Stomach (tissue), 8 donors: ENCODE measurements at regions not wholly inside any gene's neighbourhood (a gene's known extent, or its start where the extent isn't known, plus 50 kb on each side); places are given as distances from the start of the nearest gene placed in this dataset.

Experiments
- DNase-seq, 2 donors: peaks; one replicate each; pipeline versions ENCODE4 v3.0.0 to v3.0.0-alpha.2; 2013 to 2019
- H3K27ac ChIP-seq, 5 donors: fragments of 200-600 bp in 4 of 5; sonication (generic) in 4 of 5; one replicate each; pipeline ENCODE4 v1.5.1; 2013 to 2019; ENCODE audit warnings: mild to moderate bottlenecking in 1 of 5, moderate library complexity in 1 of 5
- H3K27me3 ChIP-seq, 3 donors: fragments of 200-600 bp; sonication (generic); one replicate each; pipeline ENCODE4 v1.5.1; 2017 to 2019; ENCODE audit warnings: mixed run types in 1 of 3
- H3K36me3 ChIP-seq, 4 donors: fragments of 200-600 bp; sonication (generic); 1 replicate in 3 of 4; 2 replicates in 1 of 4; pipeline ENCODE4 v1.5.1; 2016 to 2019
- H3K4me1 ChIP-seq, 4 donors: fragments of 200-600 bp; sonication (generic); one replicate each; pipeline ENCODE4 v1.5.1; 2016 to 2019
- H3K4me3 ChIP-seq, 4 donors: fragments of 200-600 bp; sonication (generic) in 3 of 4; one replicate each; pipeline ENCODE4 v1.5.1; 2016 to 2019; ENCODE audit warnings: mild to moderate bottlenecking in 1 of 4
- H3K9me3 ChIP-seq, 4 donors: fragments of 200-600 bp; sonication (generic); one replicate each; pipeline ENCODE4 v1.5.1; 2016 to 2019
- CTCF ChIP-seq, 7 experiments: fragments of 450-650 bp in 4 of 7; fragments of 200-600 bp in 3 of 7; sonication (generic) in 3 of 7; IDR thresholded peaks; one replicate each; pipeline ENCODE4 v1.5.1; 2016 to 2019; ENCODE audit warnings: antibody characterized with exemption in 7 of 7, control low read depth in 2 of 7, mild to moderate bottlenecking in 1 of 7
- EP300 ChIP-seq: sonication (generic); formaldehyde crosslinking; IDR thresholded peaks from one replicate; pipeline ENCODE4 v1.6.1; 2017; ENCODE audit warnings: antibody characterized with exemption
- POLR2A ChIP-seq, 4 donors: fragments of 450-650 bp; IDR thresholded peaks; one replicate each; pipeline ENCODE4 v1.6.1; 2016; ENCODE audit warnings: antibody characterized with exemption in 4 of 4, control low read depth in 2 of 4, mild to moderate bottlenecking in 1 of 4, moderate library complexity in 1 of 4
- POLR2AphosphoS5 ChIP-seq, 3 donors: sonication (generic); formaldehyde crosslinking; IDR thresholded peaks; one replicate each; pipeline ENCODE4 v1.6.1; 2016; ENCODE audit warnings: antibody characterized with exemption in 3 of 3
- WGBS, 5 donors: extraction: QIAGEN DNeasy Blood & Tissue Kit in 3 of 5; methylation state at CpG; one replicate each; pipeline versions ENCODE4 v1.1.5 to v1.1.7; 2013 to 2018; 5-methylcytosine and 5-hydroxymethylcytosine counted together
- intact Hi-C: fragments of 100-400 bp; cut with DNase I; formaldehyde crosslinking; loops from one replicate; pipeline ENCODE4 v1.15.1; 2023; ENCODE audit warnings: low total_unique reads
- donor health status: healthy with polysubstance abuse.
- donor health status: Bipolar disorder and iron deficiency.
- donor health status: healthy.

DNA sequence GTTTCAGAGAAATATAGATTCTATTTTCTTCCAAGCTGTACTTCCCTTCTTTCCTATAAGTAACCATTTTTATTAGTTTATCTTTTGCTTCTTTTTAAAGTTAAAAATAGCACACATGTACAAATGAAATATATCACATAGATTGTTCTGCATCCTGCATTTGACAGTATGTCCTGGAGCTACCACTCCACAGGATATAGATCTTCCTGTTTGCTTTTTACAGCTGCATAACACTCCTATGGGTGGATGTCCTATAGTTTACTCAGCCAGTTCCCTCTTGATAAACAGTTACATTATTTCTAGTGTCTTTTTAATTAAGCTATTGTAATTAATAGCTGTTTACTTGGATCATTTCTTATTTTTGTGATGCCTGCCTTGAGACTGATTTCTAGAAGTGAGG is 301.6 kb upstream of the DDX53 start:
- Histone ChIP-seq H3K36me3 (no peaks in the 10 kb centered on the region), H3K27me3 (no peaks in the 10 kb centered on the region), H3K4me1 (no peaks in the 10 kb centered on the region), H3K4me3 (no peak overlapping the region), H3K9me3 (no peaks in the 10 kb centered on the region), H3K27ac (no peak overlapping the region)
- intact Hi-C loops = no loop called here
- TF ChIP-seq POLR2AphosphoS5 (IDR thresholded peaks at IDR 0.05) = no peak
- no peak for TF ChIP-seq EP300
- TF ChIP-seq CTCF (IDR thresholded peaks at IDR 0.05) = no peak
- DNase-seq = no peak

DNA sequence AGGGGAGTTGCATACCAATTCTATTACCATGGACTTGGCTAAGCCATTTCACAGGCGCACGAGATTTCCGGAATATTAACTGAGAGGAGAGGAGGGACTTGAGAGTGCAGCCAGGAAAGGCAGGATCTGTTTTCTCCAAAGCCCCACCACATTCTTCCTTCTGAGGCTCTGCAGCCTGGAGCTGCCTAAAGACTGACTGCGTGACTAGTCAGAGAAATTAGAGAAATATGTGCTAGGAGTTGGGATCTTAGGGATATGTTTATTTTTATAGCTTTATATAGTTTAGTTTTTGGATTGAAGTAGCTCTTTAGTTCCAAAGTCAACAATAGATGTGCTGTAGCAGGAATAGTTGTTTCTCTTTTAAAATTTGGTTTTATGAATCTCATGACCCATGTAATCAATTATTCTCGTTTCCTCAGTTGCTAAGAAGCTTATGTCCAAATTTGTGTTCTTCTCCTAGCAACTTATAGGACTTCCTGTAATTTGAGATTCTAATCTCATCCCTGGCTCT is 300.1 kb upstream of the DDX53 start:
- Histone ChIP-seq H3K27me3 (no peaks in the 10 kb centered on the region), H3K4me1 (no peaks in the 10 kb centered on the region), H3K27ac (no peak overlapping the region), H3K4me3 (no peak overlapping the region), H3K36me3 (no peaks in the 10 kb centered on the region), H3K9me3 (peaks cover 0 to 2% (median 0%) of the 10 kb centered on the region in 4 donors)
- intact Hi-C loops = no loop called here
- no peak for TF ChIP-seq POLR2AphosphoS5 (IDR thresholded peaks at IDR 0.05)
- no peak for TF ChIP-seq CTCF (IDR thresholded peaks at IDR 0.05)
- no peak for TF ChIP-seq POLR2A (IDR thresholded peaks at IDR 0.05)
- TF ChIP-seq EP300 = no peak
- 41 to 70% (median 57%) methylated on average over 5 of the region's 5 CpGs for WGBS, 5 donors
- DNase-seq = peak in 1 of 2 donors; percentile 71

DNA sequence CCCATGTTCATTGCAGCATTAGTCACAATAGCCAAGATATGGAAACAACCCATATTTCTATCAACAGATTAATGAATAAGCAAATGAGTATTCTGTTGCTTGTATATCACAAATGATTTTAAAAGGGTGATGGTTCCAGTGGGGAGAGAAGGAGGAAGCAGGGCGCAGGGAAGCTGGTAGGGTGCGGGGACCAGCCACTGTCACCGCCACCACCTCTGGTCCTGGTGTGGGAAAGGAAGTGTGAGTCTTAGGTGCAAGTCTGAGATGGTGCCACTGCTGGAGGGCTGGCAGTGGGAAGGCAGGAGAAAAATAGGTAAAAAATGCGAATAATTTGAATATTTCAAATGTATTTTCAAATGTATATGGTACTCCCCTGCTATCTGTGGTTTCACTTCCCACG is 286.8 kb upstream of the DDX53 start:
- no peaks in the 10 kb centered on the region for H3K9me3 ChIP-seq
- intact Hi-C loops = no loop called here
- no peaks in the 10 kb centered on the region for H3K4me1 ChIP-seq
- DNase-seq = no peak
- H3K4me3 ChIP-seq = no peak overlapping the region
- H3K36me3 ChIP-seq = no peaks in the 10 kb centered on the region
- no peak overlapping the region for H3K27ac ChIP-seq
- WGBS, 5 donors = 74 to 83% (median 78%) methylated on average over 5 of the region's 5 CpGs
- no peaks in the 10 kb centered on the region for H3K27me3 ChIP-seq
- no peak for TF ChIP-seq EP300

GRCh38 chrX:22730542-22730941 is 269.2 kb upstream of the DDX53 start:
- Histone ChIP-seq H3K4me1 (no peaks in the 10 kb centered on the region), H3K27me3 (peaks cover 0 to 3% (median 0%) of the 10 kb centered on the region in 3 donors), H3K4me3 (no peak overlapping the region), H3K27ac (no peak overlapping the region), H3K36me3 (no peaks in the 10 kb centered on the region), H3K9me3 (no peaks in the 10 kb centered on the region)
- no peak for DNase-seq
- intact Hi-C loops = no loop called here
- TF ChIP-seq EP300 (no peak), POLR2AphosphoS5 (IDR thresholded peaks at IDR 0.05) (no peak)
- 62 to 93% (median 87%) methylated on average over 4 to 6 of the region's 6 CpGs for WGBS, 5 donors

- no peak for TF ChIP-seq POLR2A (IDR thresholded peaks at IDR 0.05)
- Histone ChIP-seq H3K4me3 (no peak overlapping the region), H3K27ac (no peak overlapping the region), H3K27me3 (peaks cover 0 to 3% (median 0%) of the 10 kb centered on the region in 3 donors), H3K36me3 (no peaks in the 10 kb centered on the region), H3K9me3 (no peaks in the 10 kb centered on the region), H3K4me1 (no peaks in the 10 kb centered on the region)
- DNase-seq = no peak
- WGBS, 5 donors = 48 to 79% (median 65%) methylated on average over 2 of the region's 2 CpGs
- intact Hi-C loops = no loop called here
Observed at GRCh38 chrX:22737541-22737940, 262.2 kb upstream of the DDX53 start.

- intact Hi-C loops = no loop called here
- no peak for DNase-seq
- TF ChIP-seq POLR2A (IDR thresholded peaks at IDR 0.05) (no peak), POLR2AphosphoS5 (IDR thresholded peaks at IDR 0.05) (no peak), CTCF (IDR thresholded peaks at IDR 0.05) (no peak), EP300 (no peak)
- WGBS, 5 donors = 60 to 82% (median 78%) methylated on average over 3 of the region's 3 CpGs
- H3K4me1 ChIP-seq = no peaks in the 10 kb centered on the region
- H3K9me3 ChIP-seq = no peaks in the 10 kb centered on the region
- H3K36me3 ChIP-seq = no peaks in the 10 kb centered on the region
- no peak overlapping the region for H3K27ac ChIP-seq
- H3K27me3 ChIP-seq = peaks cover 0 to 3% (median 0%) of the 10 kb centered on the region in 3 donors
- no peak overlapping the region for H3K4me3 ChIP-seq
Observed at GRCh38 chrX:22739276-22739675, 260.5 kb upstream of the DDX53 start.
